Neuronal stem cell (in vitro differentiated cells): ENCODE measurements at regions not wholly inside any gene's neighbourhood (a gene's known extent, or its start where the extent isn't known, plus 50 kb on each side); places are given as distances from the start of the nearest gene placed in this dataset.

Experiments used
- DNase-seq: peaks from one replicate; pipeline ENCODE4 v3.0.0-alpha.2; 2013; ENCODE audit warnings: low spot score
- H2AFZ ChIP-seq: one replicate; pipeline ENCODE4 v1.6.1; 2013; ENCODE audit warnings: mild to moderate bottlenecking, low read length, inconsistent platforms
- H2AK5ac ChIP-seq: 2 replicates; pipeline ENCODE4 v1.6.1; 2013; ENCODE audit warnings: low read depth, mild to moderate bottlenecking, inconsistent platforms, low read length, moderate library complexity, mixed read lengths
- H2BK120ac ChIP-seq: 2 replicates; pipeline ENCODE4 v1.6.1; 2013; ENCODE audit warnings: low read depth, mild to moderate bottlenecking, inconsistent platforms, low read length, moderate library complexity, mixed read lengths
- H2BK12ac ChIP-seq: one replicate; pipeline ENCODE4 v1.6.1; 2013; ENCODE audit warnings: low read length, inconsistent platforms
- H2BK15ac ChIP-seq: 2 replicates; pipeline ENCODE4 v1.6.1; 2013; ENCODE audit warnings: mild to moderate bottlenecking, low read length, inconsistent platforms, mixed read lengths
- H2BK5ac ChIP-seq: one replicate; pipeline ENCODE4 v1.6.1; 2013; ENCODE audit warnings: inconsistent platforms, mild to moderate bottlenecking, low read length, moderate library complexity
- H3K14ac ChIP-seq: one replicate; pipeline ENCODE4 v1.6.1; 2013; ENCODE audit warnings: low read length, inconsistent platforms
- H3K18ac ChIP-seq: 2 replicates; pipeline ENCODE4 v1.6.1; 2013; ENCODE audit warnings: low read length, inconsistent platforms
- H3K23ac ChIP-seq: 2 replicates; pipeline ENCODE4 v1.6.1; 2013; ENCODE audit warnings: low read depth, mild to moderate bottlenecking, mixed read lengths, low read length, inconsistent platforms; ENCODE audit not compliant: poor library complexity
- H3K27ac ChIP-seq: replicated peaks from 3 replicates; pipeline ENCODE4 v1.5.1; 2013; ENCODE audit warnings: low read length, inconsistent platforms
- H3K27me3 ChIP-seq, 3 experiments: 2 replicates each; pipeline ENCODE4 v1.6.1; 2013; ENCODE audit warnings: low read length in 3 of 3, mild to moderate bottlenecking in 2 of 3, inconsistent platforms in 1 of 3, low read depth in 1 of 3, mixed read lengths in 1 of 3, moderate library complexity in 1 of 3; ENCODE audit not compliant: control insufficient read depth in 3 of 3, insufficient read depth in 3 of 3
- H3K36me3 ChIP-seq, 2 donors: replicated peaks in 1 of 2; 2 replicates each; pipeline ENCODE4 v1.6.1; 2013; ENCODE audit warnings: low read length in 2 of 2; ENCODE audit not compliant: control insufficient read depth in 2 of 2, insufficient read depth in 2 of 2
- H3K4ac ChIP-seq: 2 replicates; pipeline ENCODE4 v1.6.1; 2013; ENCODE audit warnings: inconsistent platforms, mild to moderate bottlenecking, low read length, moderate library complexity
- H3K4me1 ChIP-seq, 2 donors: 1 replicate in 1 of 2; 2 replicates in 1 of 2; pipeline ENCODE4 v1.6.1; 2013; ENCODE audit warnings: low read length in 2 of 2, low read depth in 1 of 2; ENCODE audit not compliant: control insufficient read depth in 2 of 2, insufficient read depth in 1 of 2
- H3K4me2 ChIP-seq: one replicate; pipeline ENCODE4 v1.6.1; 2013; ENCODE audit warnings: mild to moderate bottlenecking, low read length, inconsistent platforms; ENCODE audit not compliant: insufficient read depth, poor library complexity, severe bottlenecking
- H3K4me3 ChIP-seq, 2 donors: 2 replicates each; pipeline ENCODE4 v1.5.1; 2013; ENCODE audit warnings: low read length in 2 of 2, mild to moderate bottlenecking in 2 of 2, inconsistent platforms in 1 of 2, moderate library complexity in 1 of 2
- H3K79me1 ChIP-seq: one replicate; pipeline ENCODE4 v1.6.1; 2013; ENCODE audit warnings: low read depth, mild to moderate bottlenecking, inconsistent platforms, low read length, moderate library complexity
- H3K9ac ChIP-seq: one replicate; pipeline ENCODE4 v1.6.1; 2013; ENCODE audit warnings: mild to moderate bottlenecking, low read depth, low read length, inconsistent platforms; ENCODE audit not compliant: poor library complexity
- H3K9me3 ChIP-seq, 2 donors: replicated peaks in 1 of 2; 2 replicates each; pipeline versions ENCODE3 to v1.6.1; 2013; ENCODE audit warnings: low read length in 2 of 2, mild to moderate bottlenecking in 2 of 2, inconsistent platforms in 1 of 2, low read depth in 1 of 2, mixed read lengths in 1 of 2, moderate library complexity in 1 of 2; ENCODE audit not compliant: control insufficient read depth in 2 of 2, insufficient read depth in 1 of 2
- H4K8ac ChIP-seq: one replicate; pipeline ENCODE4 v1.6.1; 2013; ENCODE audit warnings: low read depth, mild to moderate bottlenecking, inconsistent platforms, low read length, moderate library complexity
- H4K91ac ChIP-seq: one replicate; pipeline ENCODE4 v1.6.1; 2013; ENCODE audit warnings: low read length, low read depth, mild to moderate bottlenecking, inconsistent platforms; ENCODE audit not compliant: poor library complexity
- WGBS, 2 donors: extraction: QIAGEN DNeasy Blood & Tissue Kit; methylation state at CpG; one replicate each; pipeline ENCODE4 v1.1.7; 2013; ENCODE audit warnings: missing lambda C conversion rate in 2 of 2, mixed read lengths in 1 of 2; ENCODE audit not compliant: insufficient read length in 2 of 2, insufficient replicate concordance in 1 of 2; ENCODE audit errors: extremely low coverage in 2 of 2; 5-methylcytosine and 5-hydroxymethylcytosine counted together

DNA sequence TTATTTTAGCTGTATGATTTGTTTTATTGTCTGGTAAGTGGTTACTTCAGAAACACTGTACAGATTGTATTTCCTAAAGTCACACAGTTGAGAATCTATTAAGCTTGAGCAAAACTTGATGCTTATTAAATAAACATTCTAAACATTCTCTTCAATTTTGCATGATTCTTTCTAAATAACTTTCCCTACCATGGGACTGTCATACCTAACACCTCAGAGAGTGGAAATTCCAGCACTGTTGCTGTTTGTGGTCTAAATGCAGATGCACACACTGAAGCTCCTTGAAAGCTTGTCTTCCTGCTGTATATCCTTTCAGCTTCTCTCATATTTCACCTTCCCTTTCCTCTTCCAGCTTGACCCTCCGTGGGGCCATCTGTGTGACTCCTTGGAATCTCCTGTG, 392.0 kb downstream of the LRIG3 start:
- no peak overlapping the region for H3K23ac ChIP-seq
- H3K4ac ChIP-seq = no peak overlapping the region
- no CpG with 5 or more reads among the region's 1 CpG for WGBS, 2 donors
- H2AFZ ChIP-seq = no peak overlapping the region
- no peak overlapping the region for H2BK12ac ChIP-seq
- no peak overlapping the region for H3K4me3 ChIP-seq
- no peak overlapping the region for H4K91ac ChIP-seq
- no peak overlapping the region for H2BK15ac ChIP-seq
- no peaks in the 10 kb centered on the region for H3K79me1 ChIP-seq
- H3K36me3 ChIP-seq = no peaks in the 10 kb centered on the region
- H3K14ac ChIP-seq = no peak overlapping the region
- H2BK120ac ChIP-seq = no peak overlapping the region
- H3K4me2 ChIP-seq = no peak overlapping the region
- no peaks in the 10 kb centered on the region for H3K4me1 ChIP-seq
- no peak overlapping the region for H3K18ac ChIP-seq
- H2BK5ac ChIP-seq = no peak overlapping the region
- DNase-seq = no peak
- H2AK5ac ChIP-seq = no peak overlapping the region
- H4K8ac ChIP-seq = no peak overlapping the region
- H3K27me3 ChIP-seq = no peaks in the 10 kb centered on the region
- no peak overlapping the region for H3K27ac ChIP-seq
- no peak overlapping the region for H3K9ac ChIP-seq
- no peaks in the 10 kb centered on the region for H3K9me3 ChIP-seq

DNA sequence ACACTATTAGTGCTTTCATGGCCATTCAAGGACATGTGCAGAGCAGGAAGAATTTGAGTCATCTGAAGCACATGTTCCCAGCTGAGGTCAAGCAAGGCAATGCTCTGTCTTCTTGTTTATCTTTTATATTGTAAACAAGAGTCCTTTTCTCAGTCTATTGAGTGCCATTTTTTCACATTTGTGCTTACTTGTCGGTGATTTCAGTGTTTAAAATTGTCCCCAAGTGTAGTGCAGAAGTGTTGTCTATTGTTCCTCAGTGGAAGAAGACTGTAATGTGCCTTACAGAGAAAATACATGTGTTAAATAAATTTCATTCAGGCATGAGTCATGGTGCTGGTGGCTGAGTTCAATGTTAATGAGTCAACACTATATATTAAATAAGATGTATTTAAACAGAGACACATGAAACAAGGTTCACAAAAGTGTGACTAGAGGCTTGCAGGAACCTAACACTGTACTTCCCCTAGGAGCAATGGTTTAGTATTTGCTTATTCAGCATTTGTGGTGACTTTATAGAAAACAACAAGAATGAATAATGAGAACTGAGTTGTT, 391.1 kb downstream of the LRIG3 start:
- Histone ChIP-seq H2BK12ac (no peak overlapping the region), H4K91ac (no peak overlapping the region), H2BK15ac (no peak overlapping the region), H2AK5ac (no peak overlapping the region), H3K23ac (no peak overlapping the region), H2BK120ac (no peak overlapping the region), H3K4ac (no peak overlapping the region), H3K4me1 (no peaks in the 10 kb centered on the region), H3K9ac (no peak overlapping the region), H3K14ac (no peak overlapping the region), H3K4me2 (no peak overlapping the region), H3K4me3 (no peak overlapping the region), H4K8ac (no peak overlapping the region), H3K36me3 (no peaks in the 10 kb centered on the region), H2AFZ (no peak overlapping the region), H3K27me3 (no peaks in the 10 kb centered on the region), H3K9me3 (no peaks in the 10 kb centered on the region), H3K18ac (no peak overlapping the region), H3K27ac (no peak overlapping the region), H2BK5ac (no peak overlapping the region), H3K79me1 (no peaks in the 10 kb centered on the region)
- no peak for DNase-seq
- no CpG with 5 or more reads among the region's 1 CpG for WGBS, 2 donors

DNA sequence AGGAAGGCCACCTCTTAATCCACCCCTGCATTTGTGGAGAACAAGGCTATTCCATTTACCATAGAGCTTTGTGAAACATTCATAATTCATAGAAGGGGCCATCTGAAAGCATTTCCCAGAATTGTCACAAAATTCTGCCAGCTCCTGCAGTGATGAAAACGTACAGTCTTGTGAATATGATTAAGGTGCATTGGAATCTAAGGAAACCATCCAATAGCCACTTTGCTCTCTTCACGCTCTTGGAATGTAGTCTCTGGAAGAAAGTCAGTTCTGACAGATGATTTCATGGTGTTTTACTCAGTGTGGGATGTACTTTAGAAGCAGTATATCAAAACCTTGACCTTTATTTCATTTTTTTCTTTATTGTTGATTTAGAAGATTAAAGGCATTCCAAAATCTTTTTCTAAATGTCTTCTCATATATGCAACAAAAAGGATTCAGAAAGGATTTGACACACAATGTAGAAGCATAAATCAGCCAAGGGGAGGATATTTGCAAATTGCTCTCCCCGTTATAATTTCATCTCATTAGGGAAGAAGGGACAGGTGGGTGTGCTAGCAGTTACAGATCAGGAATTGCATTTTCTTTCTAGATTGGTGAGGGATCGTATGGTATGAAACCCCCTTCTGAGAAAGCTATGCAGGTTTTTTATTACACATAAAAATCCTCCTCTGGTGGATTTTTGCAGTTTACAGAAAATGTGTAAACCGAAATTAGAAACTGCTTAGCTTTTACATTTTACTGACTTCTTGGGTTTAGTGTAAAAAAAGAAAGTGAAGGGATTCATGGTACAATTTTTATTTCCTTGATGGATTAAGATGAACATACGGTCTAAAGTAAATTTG, 390.2 kb downstream of the LRIG3 start:
- Histone ChIP-seq H3K18ac (no peak overlapping the region), H3K4me3 (no peak overlapping the region), H3K27ac (no peak overlapping the region), H3K23ac (no peak overlapping the region), H2AK5ac (no peak overlapping the region), H3K9me3 (no peaks in the 10 kb centered on the region), H3K4ac (no peak overlapping the region), H3K79me1 (no peaks in the 10 kb centered on the region), H3K27me3 (no peaks in the 10 kb centered on the region), H2AFZ (no peak overlapping the region), H2BK5ac (no peak overlapping the region), H4K91ac (no peak overlapping the region), H3K14ac (no peak overlapping the region), H4K8ac (no peak overlapping the region), H2BK15ac (no peak overlapping the region), H3K4me1 (no peaks in the 10 kb centered on the region), H3K36me3 (no peaks in the 10 kb centered on the region), H2BK120ac (no peak overlapping the region), H3K9ac (no peak overlapping the region), H2BK12ac (no peak overlapping the region), H3K4me2 (no peak overlapping the region)
- no CpG with 5 or more reads among the region's 6 CpGs for WGBS, 2 donors
- no peak for DNase-seq

DNA sequence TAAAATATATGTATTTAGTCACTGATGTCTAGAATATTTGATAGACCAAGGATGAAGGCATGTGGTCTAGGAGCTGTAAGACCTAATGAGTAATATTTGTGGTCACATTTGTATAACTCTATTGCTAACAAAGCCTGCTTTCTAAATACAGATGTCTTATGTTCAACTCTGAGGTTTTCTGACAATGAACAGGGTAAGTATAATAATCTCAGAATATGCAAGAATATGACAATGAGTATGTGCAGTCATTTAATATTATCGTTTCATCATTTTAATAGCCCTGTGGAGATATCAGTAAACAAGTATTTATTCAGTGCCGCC, 389.6 kb downstream of the LRIG3 start:
- Histone ChIP-seq H2BK12ac (no peak overlapping the region), H3K14ac (no peak overlapping the region), H2BK5ac (no peak overlapping the region), H3K18ac (no peak overlapping the region), H3K27ac (no peak overlapping the region), H3K9me3 (no peaks in the 10 kb centered on the region), H4K8ac (no peak overlapping the region), H3K4me3 (no peak overlapping the region), H3K27me3 (no peaks in the 10 kb centered on the region), H3K79me1 (no peaks in the 10 kb centered on the region), H4K91ac (no peak overlapping the region), H3K23ac (no peak overlapping the region), H3K4me1 (no peaks in the 10 kb centered on the region), H2BK120ac (no peak overlapping the region), H3K9ac (no peak overlapping the region), H2AK5ac (no peak overlapping the region), H2BK15ac (no peak overlapping the region), H3K4ac (no peak overlapping the region), H3K36me3 (no peaks in the 10 kb centered on the region), H2AFZ (no peak overlapping the region), H3K4me2 (no peak overlapping the region)
- WGBS, 2 donors = no CpG with 5 or more reads among the region's 2 CpGs
- no peak for DNase-seq
